ENCODE measurements at regions not wholly inside any gene's neighbourhood (a gene's known extent, or its start where the extent isn't known, plus 50 kb on each side); places are given as distances from the start of the nearest gene placed in this dataset.

- no peak for TF ChIP-seq CTCF (IDR thresholded peaks at IDR 0.05)
- TF ChIP-seq EP300 (IDR thresholded peaks at IDR 0.05): no peak
- no peak for TF ChIP-seq POLR2A (IDR thresholded peaks at IDR 0.05)
- no peak for TF ChIP-seq POLR2AphosphoS5 (IDR thresholded peaks at IDR 0.05)
Measured at GRCh38 chr6:104572901-104573300, 286.8 kb downstream of the HACE1 start.
